KMS-11 (cell line): ENCODE measurements at regions not wholly inside any gene's neighbourhood (a gene's known extent, or its start where the extent isn't known, plus 50 kb on each side); places are given as distances from the start of the nearest gene placed in this dataset.

ENCODE experiments used
- H2AFZ ChIP-seq: fragments of 200-600 bp; sonication (generic); 2 replicates; pipeline ENCODE4 v1.6.1; 2016; ENCODE audit warnings: antibody characterized with exemption, mixed run types, low read depth
- H3K27ac ChIP-seq: fragments of 200-600 bp; sonication (generic); 2 replicates; pipeline ENCODE4 v1.6.1; 2016; ENCODE audit warnings: mild to moderate bottlenecking, mixed run types
- H3K27me3 ChIP-seq: fragments of 200-600 bp; sonication (generic); 2 replicates; pipeline ENCODE4 v1.6.1; 2017; ENCODE audit warnings: mild to moderate bottlenecking, low read depth, mixed run types, moderate library complexity; ENCODE audit not compliant: insufficient read depth
- H3K36me3 ChIP-seq: fragments of 200-600 bp; sonication (generic); 2 replicates; pipeline ENCODE4 v1.6.1; 2017; ENCODE audit warnings: mild to moderate bottlenecking, mixed run types; ENCODE audit not compliant: insufficient read depth
- H3K4me1 ChIP-seq: fragments of 200-600 bp; sonication (generic); 2 replicates; pipeline ENCODE4 v1.6.1; 2016; ENCODE audit warnings: mild to moderate bottlenecking, low read depth, mixed run types; ENCODE audit not compliant: poor library complexity, severe bottlenecking
- H3K4me2 ChIP-seq: fragments of 200-600 bp; sonication (generic); 2 replicates; pipeline ENCODE4 v1.7.0; 2016; ENCODE audit warnings: mild to moderate bottlenecking, mixed run types
- H3K4me3 ChIP-seq: fragments of 200-600 bp; sonication (generic); IDR thresholded peaks from 2 replicates; pipeline ENCODE4 v1.6.1; 2017; ENCODE audit warnings: low read depth, low read length, mixed read lengths; ENCODE audit not compliant: insufficient read depth
- H3K79me2 ChIP-seq: fragments of 200-600 bp; sonication (generic); 2 replicates; pipeline ENCODE4 v1.6.1; 2016; ENCODE audit warnings: low read depth, mixed run types; ENCODE audit not compliant: insufficient read depth
- H3K9ac ChIP-seq: fragments of 200-600 bp; sonication (generic); 2 replicates; pipeline ENCODE4 v1.6.1; 2016; ENCODE audit warnings: mild to moderate bottlenecking, mixed run types
- H4K20me1 ChIP-seq: fragments of 200-600 bp; sonication (generic); 2 replicates; pipeline ENCODE4 v1.6.1; 2016; ENCODE audit warnings: mild to moderate bottlenecking, mixed run types; ENCODE audit not compliant: insufficient read depth
- CTCF ChIP-seq: fragments of 200-600 bp; sonication (generic); conservative IDR thresholded peaks from 2 replicates; pipeline ENCODE4 v1.6.1; 2017; ENCODE audit warnings: low read depth, mild to moderate bottlenecking, antibody characterized with exemption, low read length, moderate library complexity, mixed read lengths

GRCh38 chr16:6204945-6205344 lies 1107.3 kb upstream of the EEF2KMT start:
- Histone ChIP-seq H3K36me3 (no peaks in the 10 kb centered on the region), H2AFZ (no peak overlapping the region), H3K27me3 (no peaks in the 10 kb centered on the region), H3K9ac (no peak overlapping the region), H3K4me1 (no peaks in the 10 kb centered on the region), H3K27ac (no peak overlapping the region), H3K4me3 (no peak overlapping the region), H3K79me2 (no peaks in the 10 kb centered on the region), H4K20me1 (no peaks in the 10 kb centered on the region), H3K4me2 (no peak overlapping the region)
- no peak for TF ChIP-seq CTCF

- Histone ChIP-seq H2AFZ (no peak overlapping the region), H3K27ac (no peak overlapping the region), H3K27me3 (no peaks in the 10 kb centered on the region), H3K4me2 (no peak overlapping the region), H3K4me1 (no peaks in the 10 kb centered on the region), H3K9ac (no peak overlapping the region), H3K4me3 (no peak overlapping the region), H3K79me2 (no peaks in the 10 kb centered on the region), H4K20me1 (no peaks in the 10 kb centered on the region), H3K36me3 (no peaks in the 10 kb centered on the region)
- TF ChIP-seq CTCF: no peak
Observed at GRCh38 chr16:6200861-6201260, 1103.3 kb upstream of the EEF2KMT start.

- Histone ChIP-seq H4K20me1 (no peaks in the 10 kb centered on the region), H3K4me1 (no peaks in the 10 kb centered on the region), H3K4me3 (no peak overlapping the region), H2AFZ (no peak overlapping the region), H3K36me3 (no peaks in the 10 kb centered on the region), H3K79me2 (no peaks in the 10 kb centered on the region), H3K27me3 (no peaks in the 10 kb centered on the region), H3K4me2 (no peak overlapping the region), H3K9ac (no peak overlapping the region), H3K27ac (no peak overlapping the region)
- no peak for TF ChIP-seq CTCF
Observed at GRCh38 chr16:6200271-6200670, 1102.7 kb upstream of the EEF2KMT start.

- no peaks in the 10 kb centered on the region for H3K79me2 ChIP-seq
- no peaks in the 10 kb centered on the region for H3K36me3 ChIP-seq
- no peak overlapping the region for H3K27ac ChIP-seq
- H3K9ac ChIP-seq: no peak overlapping the region
- no peaks in the 10 kb centered on the region for H4K20me1 ChIP-seq
- no peaks in the 10 kb centered on the region for H3K4me1 ChIP-seq
- no peak overlapping the region for H2AFZ ChIP-seq
- TF ChIP-seq CTCF: no peak
- H3K27me3 ChIP-seq: no peaks in the 10 kb centered on the region
- no peak overlapping the region for H3K4me3 ChIP-seq
- no peak overlapping the region for H3K4me2 ChIP-seq
Observed at GRCh38 chr16:6195966-6196365, 1098.4 kb upstream of the EEF2KMT start.

- TF ChIP-seq CTCF: no peak
Observed at GRCh38 chr16:6193718-6194117, 1096.1 kb upstream of the EEF2KMT start.

More at GRCh38 chr16:6193718-6194117, 1096.1 kb upstream of the EEF2KMT start:
- Histone ChIP-seq H3K4me2 (no peak overlapping the region), H3K4me3 (no peak overlapping the region), H3K9ac (no peak overlapping the region), H3K27ac (no peak overlapping the region), H3K27me3 (no peaks in the 10 kb centered on the region), H2AFZ (no peak overlapping the region), H3K4me1 (no peaks in the 10 kb centered on the region), H3K36me3 (no peaks in the 10 kb centered on the region), H4K20me1 (no peaks in the 10 kb centered on the region), H3K79me2 (no peaks in the 10 kb centered on the region)
